ENCODE measurements at regions not wholly inside any gene's neighbourhood (a gene's known extent, or its start where the extent isn't known, plus 50 kb on each side); places are given as distances from the start of the nearest gene placed in this dataset.

DNA sequence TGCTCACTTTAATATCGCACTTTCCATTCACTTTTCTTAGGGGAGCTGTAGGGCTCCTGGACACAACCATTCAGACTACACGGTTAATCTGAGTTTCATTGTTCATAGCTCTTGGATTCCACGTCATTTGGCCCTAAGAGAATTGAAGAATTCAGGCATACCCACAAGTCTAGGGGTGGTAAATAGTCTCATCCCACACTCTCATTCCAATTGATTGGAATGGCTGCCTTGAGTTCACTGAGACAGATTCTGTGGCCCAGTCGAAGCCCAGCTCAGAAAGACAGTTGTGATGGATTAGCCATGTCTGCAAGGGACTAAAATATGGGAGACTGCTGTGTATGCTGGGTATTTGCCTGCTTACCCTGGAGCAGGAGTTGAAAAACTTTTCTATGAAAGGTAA is 124.6 kb downstream of the TFCP2L1 start:
- TF ChIP-seq, protein P1, sequence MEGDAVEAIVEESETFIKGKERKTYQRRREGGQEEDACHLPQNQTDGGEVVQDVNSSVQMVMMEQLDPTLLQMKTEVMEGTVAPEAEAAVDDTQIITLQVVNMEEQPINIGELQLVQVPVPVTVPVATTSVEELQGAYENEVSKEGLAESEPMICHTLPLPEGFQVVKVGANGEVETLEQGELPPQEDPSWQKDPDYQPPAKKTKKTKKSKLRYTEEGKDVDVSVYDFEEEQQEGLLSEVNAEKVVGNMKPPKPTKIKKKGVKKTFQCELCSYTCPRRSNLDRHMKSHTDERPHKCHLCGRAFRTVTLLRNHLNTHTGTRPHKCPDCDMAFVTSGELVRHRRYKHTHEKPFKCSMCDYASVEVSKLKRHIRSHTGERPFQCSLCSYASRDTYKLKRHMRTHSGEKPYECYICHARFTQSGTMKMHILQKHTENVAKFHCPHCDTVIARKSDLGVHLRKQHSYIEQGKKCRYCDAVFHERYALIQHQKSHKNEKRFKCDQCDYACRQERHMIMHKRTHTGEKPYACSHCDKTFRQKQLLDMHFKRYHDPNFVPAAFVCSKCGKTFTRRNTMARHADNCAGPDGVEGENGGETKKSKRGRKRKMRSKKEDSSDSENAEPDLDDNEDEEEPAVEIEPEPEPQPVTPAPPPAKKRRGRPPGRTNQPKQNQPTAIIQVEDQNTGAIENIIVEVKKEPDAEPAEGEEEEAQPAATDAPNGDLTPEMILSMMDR (IDR thresholded peaks at IDR 0.05) = no peak
- H3K4me1 Mint-ChIP-seq (ENCODE audit: low read depth) = peaks cover 11% of the 10 kb centered on the region
- H3K36me3 Mint-ChIP-seq (ENCODE audit: low read depth) = peaks cover 10% of the 10 kb centered on the region
- H3K4me3 Mint-ChIP-seq (ENCODE audit: unreplicated experiment) = no peak overlapping the region
- peaks cover 5% of the 10 kb centered on the region for H3K27me3 Mint-ChIP-seq (ENCODE audit: low read depth)
- DNase-seq (ENCODE audit: low spot score) = no peak
- H3K9me3 Mint-ChIP-seq (ENCODE audit: low read depth) = peaks cover 23% of the 10 kb centered on the region
- H3K27ac Mint-ChIP-seq (ENCODE audit: unreplicated experiment) = peak overlapping the region; percentile 38

DNA sequence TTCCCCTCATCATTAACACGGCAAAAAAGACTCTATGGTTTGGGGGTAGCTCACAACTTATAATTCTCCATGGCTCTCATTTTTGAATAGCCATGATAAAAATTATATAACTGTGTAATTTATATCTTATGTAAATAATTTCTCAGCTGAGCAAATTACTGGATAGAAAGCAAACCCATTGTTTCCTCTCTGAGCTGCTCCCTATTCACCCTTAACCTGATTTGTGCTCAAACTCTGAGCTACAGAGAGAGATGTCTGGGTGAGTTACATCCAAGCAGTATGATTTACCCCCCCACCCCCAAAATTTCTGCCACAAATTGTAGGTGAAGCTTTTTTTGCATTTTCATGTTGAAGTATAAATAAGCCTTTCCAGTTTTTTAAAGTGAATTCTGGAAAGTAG is 123.7 kb downstream of the TFCP2L1 start:
- DNase-seq (ENCODE audit: low spot score) = no peak
- Mint-ChIP-seq H3K4me1 (ENCODE audit: low read depth) (peaks cover 11% of the 10 kb centered on the region), H3K27me3 (ENCODE audit: low read depth) (peaks cover 6% of the 10 kb centered on the region), H3K4me3 (ENCODE audit: unreplicated experiment) (no peak overlapping the region), H3K9me3 (ENCODE audit: low read depth) (peaks cover 23% of the 10 kb centered on the region), H3K36me3 (ENCODE audit: low read depth) (peaks cover 10% of the 10 kb centered on the region), H3K27ac (ENCODE audit: unreplicated experiment) (no peak overlapping the region)
- TF ChIP-seq, protein P1 (IDR thresholded peaks at IDR 0.05) = no peak

DNA sequence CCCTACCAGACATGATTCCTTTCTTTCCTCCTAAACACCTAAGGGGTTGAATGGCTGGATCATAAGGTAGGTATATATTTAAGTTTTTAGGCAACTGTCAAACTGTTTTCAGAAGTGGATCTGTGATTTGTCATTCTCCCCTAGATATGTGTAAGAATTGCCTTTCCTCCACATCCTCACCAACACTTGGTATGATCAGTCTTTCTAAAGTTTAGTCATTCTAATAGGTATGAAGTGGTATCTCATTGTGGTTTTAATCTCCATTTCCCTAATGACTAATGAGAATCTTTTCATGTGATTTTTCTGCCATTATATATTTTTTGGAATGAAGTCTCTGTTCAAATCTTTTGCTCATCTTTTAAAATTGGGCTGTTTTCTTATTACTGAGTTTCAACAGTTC is 122.1 kb downstream of the TFCP2L1 start:
- DNase-seq (ENCODE audit: low spot score) = no peak
- peaks cover 11% of the 10 kb centered on the region for H3K4me1 Mint-ChIP-seq (ENCODE audit: low read depth)
- TF ChIP-seq, protein P1 (IDR thresholded peaks at IDR 0.05) = no peak
- H3K9me3 Mint-ChIP-seq (ENCODE audit: low read depth) = peaks cover 12% of the 10 kb centered on the region
- H3K27me3 Mint-ChIP-seq (ENCODE audit: low read depth) = peaks cover 18% of the 10 kb centered on the region
- H3K27ac Mint-ChIP-seq (ENCODE audit: unreplicated experiment) = no peak overlapping the region
- no peak overlapping the region for H3K4me3 Mint-ChIP-seq (ENCODE audit: unreplicated experiment)
- peaks cover 8% of the 10 kb centered on the region for H3K36me3 Mint-ChIP-seq (ENCODE audit: low read depth)

DNA sequence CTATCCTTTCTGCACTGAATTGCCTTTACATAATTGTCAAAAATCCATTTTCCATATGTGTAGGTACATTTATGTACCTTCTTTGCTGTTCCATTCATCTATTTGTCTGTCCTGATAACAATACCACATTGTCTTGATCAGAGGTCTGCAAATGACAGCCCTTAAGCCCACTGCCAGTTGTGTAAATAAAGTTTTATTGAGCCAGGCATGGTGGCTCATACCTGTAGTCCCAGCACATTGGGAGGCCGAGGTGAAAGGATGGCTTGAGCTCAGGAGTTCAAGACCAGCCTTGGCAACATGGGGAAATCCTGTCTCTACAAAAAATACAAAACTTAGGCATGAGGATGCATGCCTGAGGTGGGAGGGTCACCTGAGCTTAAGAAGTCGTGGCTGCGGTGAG is 121.0 kb downstream of the TFCP2L1 start:
- H3K4me3 Mint-ChIP-seq (ENCODE audit: unreplicated experiment) = no peak overlapping the region
- H3K4me1 Mint-ChIP-seq (ENCODE audit: low read depth) = peaks cover 11% of the 10 kb centered on the region
- TF ChIP-seq, protein P1 (IDR thresholded peaks at IDR 0.05) = no peak
- H3K36me3 Mint-ChIP-seq (ENCODE audit: low read depth) = peaks cover 4% of the 10 kb centered on the region
- H3K27ac Mint-ChIP-seq (ENCODE audit: unreplicated experiment) = no peak overlapping the region
- no peak for DNase-seq (ENCODE audit: low spot score)
- H3K9me3 Mint-ChIP-seq (ENCODE audit: low read depth) = peaks cover 6% of the 10 kb centered on the region
- peaks cover 19% of the 10 kb centered on the region for H3K27me3 Mint-ChIP-seq (ENCODE audit: low read depth)

DNA sequence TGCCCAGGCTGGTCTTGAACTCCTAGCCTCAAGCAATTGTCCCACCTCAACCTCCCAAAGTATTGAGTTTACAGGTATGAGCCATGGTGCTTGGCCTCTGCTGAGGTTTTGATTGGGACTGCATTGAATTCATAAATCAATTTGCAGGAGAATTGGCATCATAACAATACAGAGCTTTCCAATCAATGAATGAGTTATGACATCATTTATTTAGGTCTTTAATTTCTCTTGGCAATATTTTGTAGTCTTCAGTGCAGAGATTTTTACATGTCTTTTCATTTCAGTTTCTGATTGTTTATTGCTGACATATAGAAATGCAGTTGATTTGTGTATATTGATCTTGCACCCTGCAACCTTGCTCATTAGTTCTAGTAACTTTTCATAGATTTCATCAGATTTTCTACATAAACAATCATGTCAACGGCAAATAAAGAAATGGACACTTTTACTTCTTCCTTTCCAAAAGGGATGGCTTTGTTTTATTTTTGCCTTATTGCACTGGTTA is 119.9 kb downstream of the TFCP2L1 start:
- H3K9me3 Mint-ChIP-seq (ENCODE audit: low read depth) = peaks cover 5% of the 10 kb centered on the region
- TF ChIP-seq, protein P1 (IDR thresholded peaks at IDR 0.05) = no peak
- no peak for DNase-seq (ENCODE audit: low spot score)
- peaks cover 19% of the 10 kb centered on the region for H3K27me3 Mint-ChIP-seq (ENCODE audit: low read depth)
- peaks cover 6% of the 10 kb centered on the region for H3K36me3 Mint-ChIP-seq (ENCODE audit: low read depth)
- no peak overlapping the region for H3K4me3 Mint-ChIP-seq (ENCODE audit: unreplicated experiment)
- peaks cover 4% of the 10 kb centered on the region for H3K4me1 Mint-ChIP-seq (ENCODE audit: low read depth)
- no peak overlapping the region for H3K27ac Mint-ChIP-seq (ENCODE audit: unreplicated experiment)
